Epithelial cell of esophagus (primary cell): ENCODE measurements at regions not wholly inside any gene's neighbourhood (a gene's known extent, or its start where the extent isn't known, plus 50 kb on each side); places are given as distances from the start of the nearest gene placed in this dataset.

Experiments
- DNase-seq: peaks from one replicate; pipeline ENCODE4 v3.0.0; 2010; ENCODE audit warnings: low read depth
- H3K4me3 ChIP-seq: 2 replicates; pipeline ENCODE4 v1.5.1; 2011; ENCODE audit warnings: mild to moderate bottlenecking, low read length, control low read depth
- CTCF ChIP-seq: IDR thresholded peaks from 2 replicates; pipeline ENCODE4 v1.5.1; 2011; ENCODE audit warnings: low read depth, mild to moderate bottlenecking, low read length, control low read depth, inconsistent platforms; ENCODE audit not compliant: insufficient read depth; ENCODE audit errors: missing control alignments

- TF ChIP-seq CTCF, result no peak
- no peak overlapping the region for H3K4me3 ChIP-seq
- DNase-seq, result no peak
Observed at GRCh38 chr10:29146311-29147100, 142.4 kb upstream of the LYZL1 start.

- TF ChIP-seq CTCF, result no peak
- no peak overlapping the region for H3K4me3 ChIP-seq
- no peak for DNase-seq
Observed at GRCh38 chr10:29150010-29150409, 138.9 kb upstream of the LYZL1 start.

GRCh38 chr10:29151005-29151404 is 137.9 kb upstream of the LYZL1 start:
- DNase-seq, result no peak
- no peak for TF ChIP-seq CTCF
- no peak overlapping the region for H3K4me3 ChIP-seq

GRCh38 chr10:29157321-29157720 is 131.5 kb upstream of the LYZL1 start:
- no peak for TF ChIP-seq CTCF
- no peak overlapping the region for H3K4me3 ChIP-seq
- no peak for DNase-seq

- H3K4me3 ChIP-seq, result no peak overlapping the region
- no peak for DNase-seq
- no peak for TF ChIP-seq CTCF
Observed at GRCh38 chr10:29158066-29158465, 130.8 kb upstream of the LYZL1 start.

GRCh38 chr10:29160150-29160617 is 128.7 kb upstream of the LYZL1 start:
- TF ChIP-seq CTCF, result no peak
- peak; percentile 84 for DNase-seq
- H3K4me3 ChIP-seq, result no peak overlapping the region

- no peak for TF ChIP-seq CTCF
- H3K4me3 ChIP-seq, result no peak overlapping the region
- peak; percentile 70 for DNase-seq
Observed at GRCh38 chr10:29163746-29164145, 125.1 kb upstream of the LYZL1 start.
